HEK293T (cell line): ENCODE measurements at regions not wholly inside any gene's neighbourhood (a gene's known extent, or its start where the extent isn't known, plus 50 kb on each side); places are given as distances from the start of the nearest gene placed in this dataset.
A peak's percentile ranks its signal among the peaks of the same experiment; 100 is the strongest.

Experiments
- CTCF ChIA-PET: fragments of 350-600 bp; formaldehyde crosslinking; extraction: SDS; loops from one replicate; lab custom pipeline; 2021; ENCODE audit warnings: antibody characterized with exemption, inconsistent platforms; lab: Yijun Ruan, JAX
- POLR2A ChIA-PET: fragments of 350-600 bp; formaldehyde crosslinking; extraction: SDS; loops from one replicate; lab custom pipeline; 2020; ENCODE audit warnings: antibody characterized with exemption, inconsistent platforms; lab: Yijun Ruan, JAX
- DNase-seq: peaks from one replicate; pipeline ENCODE4 v3.0.0; 2012; ENCODE audit warnings: mixed read lengths; ENCODE audit errors: extremely low spot score
- ARNT ChIP-seq: fragments of 450-650 bp; IDR thresholded peaks from 2 replicates; pipeline ENCODE4 v1.6.1; 2017; ENCODE audit warnings: mild to moderate bottlenecking
- BHLHE40 ChIP-seq: fragments of 450-650 bp; IDR thresholded peaks from 2 replicates; pipeline ENCODE4 v1.6.1; 2016; ENCODE audit warnings: mild to moderate bottlenecking, moderate library complexity, borderline replicate concordance
- CTBP1 ChIP-seq: fragments of 450-650 bp; IDR thresholded peaks from 2 replicates; pipeline ENCODE4 v1.6.1; 2016; ENCODE audit warnings: borderline replicate concordance
- ELF4 ChIP-seq: fragments of 450-650 bp; IDR thresholded peaks from 2 replicates; pipeline ENCODE4 v1.6.1; 2017; ENCODE audit warnings: antibody characterized with exemption
- FOXA1 ChIP-seq: fragments of 450-650 bp; IDR thresholded peaks from 2 replicates; pipeline ENCODE4 v1.6.1; 2016; ENCODE audit warnings: mild to moderate bottlenecking
- FOXK2 ChIP-seq: fragments of 450-650 bp; IDR thresholded peaks from 2 replicates; pipeline ENCODE4 v1.6.1; 2016; ENCODE audit warnings: mild to moderate bottlenecking
- FOXM1 ChIP-seq: fragments of 450-650 bp; IDR thresholded peaks from 2 replicates; pipeline ENCODE4 v1.6.1; 2017; ENCODE audit warnings: mild to moderate bottlenecking, borderline replicate concordance
- HDGF ChIP-seq: fragments of 450-650 bp; IDR thresholded peaks from 2 replicates; pipeline ENCODE4 v1.6.1; 2017; ENCODE audit warnings: antibody characterized with exemption, borderline replicate concordance
- L3MBTL2 ChIP-seq: fragments of 450-650 bp; conservative IDR thresholded peaks from 2 replicates; pipeline ENCODE4 v1.6.1; 2016; ENCODE audit warnings: mild to moderate bottlenecking
- LEF1 ChIP-seq: fragments of 450-650 bp; IDR thresholded peaks from 2 replicates; pipeline ENCODE4 v1.6.1; 2017; ENCODE audit warnings: mild to moderate bottlenecking, borderline replicate concordance
- NFRKB ChIP-seq: fragments of 450-650 bp; IDR thresholded peaks from 2 replicates; pipeline ENCODE4 v1.6.1; 2016; ENCODE audit warnings: mild to moderate bottlenecking, moderate library complexity
- SP1 ChIP-seq: fragments of 450-650 bp; IDR thresholded peaks from 2 replicates; pipeline ENCODE4 v1.6.1; 2017
- SUZ12 ChIP-seq: fragments of 450-650 bp; IDR thresholded peaks from 2 replicates; pipeline ENCODE4 v1.6.1; 2016; ENCODE audit warnings: mild to moderate bottlenecking
- TARDBP ChIP-seq: fragments of 450-650 bp; IDR thresholded peaks from 2 replicates; pipeline ENCODE4 v1.6.1; 2016
- ZNF384 ChIP-seq: fragments of 450-650 bp; IDR thresholded peaks from 2 replicates; pipeline ENCODE4 v1.6.1; 2016
- TF ChIP-seq, protein P1 (sequence below): fragments of 450-650 bp; IDR thresholded peaks from 2 replicates; pipeline ENCODE4 v1.6.1; 2016

DNA sequence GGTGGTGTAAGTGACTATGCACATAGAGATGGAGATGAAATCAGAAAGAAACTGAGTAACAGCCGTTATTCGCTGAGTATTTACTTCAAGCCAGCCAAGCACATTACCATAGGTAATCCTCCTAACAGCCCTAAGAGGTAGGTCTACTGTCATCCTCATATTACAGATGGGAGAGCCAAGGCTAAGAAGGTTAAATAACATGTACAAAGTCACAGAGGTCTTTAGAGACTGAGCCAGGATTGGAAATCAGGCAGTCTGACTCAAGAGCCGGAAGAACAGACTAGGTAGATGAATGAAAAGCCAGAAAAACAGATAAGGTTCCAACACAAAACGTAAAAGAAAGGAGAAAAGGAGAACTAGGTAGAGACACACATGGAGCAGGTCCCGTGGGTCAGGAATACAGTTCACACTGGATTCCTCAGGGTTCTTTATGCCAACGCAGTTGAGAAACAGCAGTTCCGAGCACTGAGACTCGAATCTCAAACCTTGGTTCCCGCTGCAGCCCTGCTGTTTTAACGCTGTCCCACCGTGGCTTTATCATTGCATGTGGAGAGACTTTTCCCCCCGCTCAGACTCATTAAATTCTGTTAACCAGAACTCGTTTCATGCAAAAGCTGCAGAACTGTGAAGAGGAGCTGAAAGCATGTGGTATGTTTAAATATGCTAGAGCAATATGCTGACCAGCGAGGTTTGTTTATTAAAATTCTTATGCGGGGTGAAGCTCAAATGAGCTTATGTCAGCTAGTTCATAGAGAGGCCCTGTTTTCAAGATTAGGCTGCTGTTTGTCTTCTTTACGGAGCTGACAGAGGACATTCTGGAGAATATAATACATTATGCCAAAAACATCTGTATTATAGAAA lies 537.9 kb downstream of the CD83 start:
- TF ChIP-seq SUZ12 (no peak), ZNF384 (no peak), FOXK2 (no peak), ELF4 (no peak), NFRKB (no peak), FOXM1 (no peak), HDGF (no peak), CTBP1 (no peak), TARDBP (no peak), ARNT (no peak), BHLHE40 (no peak)
- TF ChIP-seq, protein P1, sequence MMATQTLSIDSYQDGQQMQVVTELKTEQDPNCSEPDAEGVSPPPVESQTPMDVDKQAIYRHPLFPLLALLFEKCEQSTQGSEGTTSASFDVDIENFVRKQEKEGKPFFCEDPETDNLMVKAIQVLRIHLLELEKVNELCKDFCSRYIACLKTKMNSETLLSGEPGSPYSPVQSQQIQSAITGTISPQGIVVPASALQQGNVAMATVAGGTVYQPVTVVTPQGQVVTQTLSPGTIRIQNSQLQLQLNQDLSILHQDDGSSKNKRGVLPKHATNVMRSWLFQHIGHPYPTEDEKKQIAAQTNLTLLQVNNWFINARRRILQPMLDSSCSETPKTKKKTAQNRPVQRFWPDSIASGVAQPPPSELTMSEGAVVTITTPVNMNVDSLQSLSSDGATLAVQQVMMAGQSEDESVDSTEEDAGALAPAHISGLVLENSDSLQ: no peak
- peak; percentile 15 for DNase-seq
- CTCF ChIA-PET: interaction anchor here (0.5 to 1.6 kb wide), 2 partner anchors 32 to 734 kb away, joined by 3 to 9 read pairs; no protein-coding TSS in a partner anchor
- POLR2A ChIA-PET: interaction anchor here (1.0 kb wide), 1 partner anchor 17 kb away, joined by 3 read pairs; no protein-coding TSS in a partner anchor

DNA sequence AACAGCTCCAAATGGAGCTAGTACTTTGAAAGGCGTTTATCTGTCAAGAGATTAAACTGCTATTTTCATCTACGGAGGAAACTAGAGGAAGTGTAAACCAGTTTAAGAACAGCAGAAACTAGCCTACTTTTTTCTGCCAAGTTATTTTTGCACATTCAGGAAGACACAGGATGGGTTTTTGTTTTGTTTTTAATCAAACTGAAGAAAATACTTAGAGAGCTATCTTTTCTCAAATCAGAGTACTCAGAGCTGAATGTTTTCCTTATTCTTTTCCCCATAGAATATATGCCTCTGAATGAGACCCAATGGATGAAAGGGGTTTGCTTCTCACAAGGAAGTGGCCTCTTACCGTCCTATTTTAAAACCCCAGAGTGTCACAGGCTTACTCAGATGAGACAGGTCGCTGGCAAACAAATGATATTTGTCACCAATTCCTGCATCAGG lies 538.5 kb downstream of the CD83 start:
- ChIA-PET CTCF (interaction anchor here (0.5 to 1.6 kb wide), 2 partner anchors 31 to 734 kb away, joined by 3 to 9 read pairs; no protein-coding TSS in a partner anchor), POLR2A (interaction anchor here (1.0 kb wide), 1 partner anchor 17 kb away, joined by 3 read pairs; no protein-coding TSS in a partner anchor)
- no peak for DNase-seq
- TF ChIP-seq ELF4 (no peak), ZNF384 (no peak), SP1 (no peak), HDGF (no peak), FOXA1 (no peak), CTBP1 (no peak), FOXK2 (no peak), LEF1 (no peak), TARDBP (no peak), FOXM1 (no peak), L3MBTL2 (no peak), ARNT (no peak)
- TF ChIP-seq, protein P1: no peak

DNA sequence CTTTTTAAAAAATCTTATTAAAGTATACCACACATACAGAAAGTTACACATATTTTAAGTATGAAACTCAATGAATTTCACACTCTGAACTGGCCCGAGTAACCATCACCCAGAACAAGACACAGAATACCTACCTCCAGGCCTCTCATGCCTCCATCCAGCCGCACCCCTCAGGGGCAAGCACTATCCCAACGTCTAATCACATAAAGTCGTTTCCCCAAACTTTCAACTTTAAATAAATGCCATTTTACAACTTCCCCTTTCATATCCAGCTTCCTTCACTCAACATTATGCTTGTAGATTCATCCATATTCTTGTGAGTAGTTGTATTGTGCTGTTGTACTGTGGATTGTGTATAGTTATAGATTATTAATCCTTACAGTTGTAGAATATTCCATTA lies 539.1 kb downstream of the CD83 start:
- no peak for DNase-seq
- ChIA-PET CTCF (interaction anchor here (0.6 kb wide), 1 partner anchor 819 kb away, joined by 3 read pairs; no protein-coding TSS in a partner anchor), POLR2A (interaction anchor here (1.0 kb wide), 1 partner anchor 18 kb away, joined by 3 read pairs; no protein-coding TSS in a partner anchor)
- TF ChIP-seq ELF4 (no peak), HDGF (no peak)

DNA sequence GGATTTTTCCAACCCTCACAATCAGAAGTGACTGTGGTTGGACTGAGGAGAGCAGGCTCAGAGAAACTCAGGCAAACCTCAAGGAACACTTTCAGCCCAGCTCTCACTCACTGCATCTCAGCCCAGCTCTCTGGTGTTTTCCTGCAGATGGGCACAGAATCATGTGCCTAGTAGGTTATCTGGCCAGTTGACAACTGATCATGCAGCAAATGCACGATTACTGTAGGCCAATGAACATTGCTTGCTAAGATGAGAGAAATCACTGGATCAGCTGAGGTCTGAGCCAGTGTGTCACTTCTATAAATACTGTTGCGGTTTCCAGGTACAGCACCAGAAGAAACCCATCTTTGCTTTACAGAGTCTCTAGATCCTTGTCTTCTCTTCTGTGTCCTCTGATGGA lies 540.5 kb downstream of the CD83 start:
- ChIA-PET CTCF (no interaction called here), POLR2A (no interaction called here)
- DNase-seq: no peak
- TF ChIP-seq FOXM1 (no peak), FOXK2 (no peak), LEF1 (no peak), TARDBP (no peak), HDGF (no peak), FOXA1 (no peak), SUZ12 (no peak), ZNF384 (no peak), BHLHE40 (no peak), SP1 (no peak), ARNT (no peak), L3MBTL2 (no peak), CTBP1 (no peak)
- TF ChIP-seq, protein P1: no peak

DNA sequence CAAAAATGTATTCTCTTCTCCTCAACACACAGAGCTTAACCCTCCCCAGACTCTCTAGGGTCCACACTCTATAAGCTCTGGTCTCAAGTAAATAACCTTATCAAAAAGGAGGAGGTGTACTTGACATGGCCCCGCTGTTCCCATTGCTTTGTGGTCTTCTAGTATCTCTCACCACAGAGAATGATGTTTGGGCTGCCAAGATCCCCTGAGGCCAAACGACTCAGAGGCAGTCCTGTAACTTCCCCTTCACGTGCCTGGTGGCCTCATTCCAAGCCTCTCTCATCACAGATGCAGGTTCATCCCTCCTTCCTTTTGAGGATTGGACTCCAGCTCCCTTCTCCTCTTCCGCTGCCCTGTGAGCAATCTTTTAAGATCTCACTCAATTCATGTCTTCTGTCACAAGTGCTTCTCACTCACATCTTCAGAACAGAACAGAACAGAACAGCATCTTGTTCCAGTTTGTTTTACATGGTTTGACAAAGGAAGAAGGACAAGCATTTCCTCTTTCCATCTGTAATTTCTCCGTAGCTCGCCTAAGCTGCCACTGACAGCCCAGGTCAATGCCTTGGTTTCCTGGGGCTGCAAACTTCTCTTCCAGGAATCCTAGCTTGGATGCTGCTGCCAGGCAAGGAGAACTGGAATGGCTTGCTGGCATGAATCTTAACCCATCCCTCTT lies 541.5 kb downstream of the CD83 start:
- no peak for TF ChIP-seq BHLHE40
- ChIA-PET CTCF (no interaction called here), POLR2A (no interaction called here)
- DNase-seq: no peak

DNA sequence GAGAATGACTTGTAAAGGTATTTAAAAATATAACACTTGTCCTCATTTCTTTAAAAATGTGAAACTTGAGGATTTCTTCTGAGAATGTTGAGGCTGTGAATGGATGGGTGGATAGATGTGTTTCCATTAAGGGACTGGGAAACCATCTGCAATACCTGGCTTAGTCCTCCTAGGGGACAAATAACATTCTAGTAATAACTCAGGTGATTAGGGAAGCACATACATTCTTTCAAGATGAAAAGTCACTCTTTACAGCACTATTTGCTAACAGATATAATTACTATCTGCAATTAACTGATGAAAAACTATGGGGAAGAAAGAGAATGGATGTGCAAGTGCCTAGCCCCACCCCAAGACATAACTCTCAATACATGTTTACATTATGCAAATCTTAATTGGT lies 542.3 kb downstream of the CD83 start:
- POLR2A ChIA-PET: no interaction called here
- CTCF ChIA-PET: no interaction called here
- TF ChIP-seq NFRKB (no peak), FOXK2 (no peak), FOXA1 (no peak), CTBP1 (no peak), SP1 (no peak), ELF4 (no peak), LEF1 (no peak), BHLHE40 (no peak), L3MBTL2 (no peak), SUZ12 (no peak), FOXM1 (no peak), TARDBP (no peak), ARNT (no peak), ZNF384 (no peak), HDGF (no peak)
- TF ChIP-seq, protein P1: no peak
- no peak for DNase-seq
